ENCODE measurements at regions not wholly inside any gene's neighbourhood (a gene's known extent, or its start where the extent isn't known, plus 50 kb on each side); places are given as distances from the start of the nearest gene placed in this dataset.
A peak's percentile ranks its signal among the peaks of the same experiment; 100 is the strongest.
"Not testable (repeated sequence)": the region's sequence is repeated elsewhere in the genome, so short reads cannot be mapped to it uniquely, and the experiment has no call there.

GRCh38 chr6:109875973-109876372 is 102.1 kb upstream of the GPR6 start:
- no peak overlapping the region for H3K9ac ChIP-seq (ENCODE audit: control insufficient read depth, extremely low read depth, insufficient read depth, low read length)
- no peak overlapping the region for H3K27ac ChIP-seq (ENCODE audit: control insufficient read depth, insufficient read depth, low read length)
- no peak for FAIRE-seq
- H3K4me1 ChIP-seq (ENCODE audit: control insufficient read depth, extremely low read depth, insufficient read depth, low read length): peaks cover 12% of the 10 kb centered on the region
- no peaks in the 10 kb centered on the region for H3K27me3 ChIP-seq (ENCODE audit: control insufficient read depth, extremely low read depth, insufficient read depth, low read length)
- H2AFZ ChIP-seq (ENCODE audit: control insufficient read depth, low read length): no peak overlapping the region
- no peaks in the 10 kb centered on the region for H3K36me3 ChIP-seq (ENCODE audit: control insufficient read depth in 2 of 2, extremely low read depth in 1 of 2, insufficient read depth in 2 of 2, low read length in 2 of 2)
- no peak for DNase-seq (ENCODE audit: low read depth, low spot score)
- H3K9me3 ChIP-seq (ENCODE audit: control insufficient read depth, low read depth, low read length): no peaks in the 10 kb centered on the region
- no peaks in the 10 kb centered on the region for H3K79me2 ChIP-seq (ENCODE audit: control insufficient read depth, insufficient read depth, low read length)
- H3K9me1 ChIP-seq (ENCODE audit: control insufficient read depth, extremely low read depth, insufficient read depth, low read length): no peaks in the 10 kb centered on the region
- no peak overlapping the region for H3K4me3 ChIP-seq (ENCODE audit: control insufficient read depth in 2 of 3, extremely low read depth in 1 of 3, insufficient read depth in 2 of 3, low read depth in 1 of 3, low read length in 3 of 3)
- TF ChIP-seq CTCF (optimal IDR thresholded peaks at IDR 0.05 in 1 of 3, IDR thresholded peaks at IDR 0.05 in 1 of 3, conservative IDR thresholded peaks at IDR 0.05 in 1 of 3; ENCODE audit: extremely low read depth in 1 of 3, insufficient read depth in 2 of 3, low read length in 3 of 3): no peak
- no peak for TF ChIP-seq EZH2 (IDR thresholded peaks at IDR 0.05; ENCODE audit: low read length)
- H4K20me1 ChIP-seq (ENCODE audit: control insufficient read depth, extremely low read depth, insufficient read depth, low read length): no peaks in the 10 kb centered on the region
- dilution Hi-C loops (cut with MboI; ENCODE audit: extremely low pct_ligation_motif_present, low sequenced_read_pairs): no loop called here
- H3K4me2 ChIP-seq (ENCODE audit: control insufficient read depth, extremely low read depth, insufficient read depth, low read depth, low read length): no peak overlapping the region

GRCh38 chr6:109877028-109878004 is 100.8 kb upstream of the GPR6 start:
- TF ChIP-seq CTCF (optimal IDR thresholded peaks at IDR 0.05 in 1 of 3, IDR thresholded peaks at IDR 0.05 in 1 of 3, conservative IDR thresholded peaks at IDR 0.05 in 1 of 3; ENCODE audit: extremely low read depth in 1 of 3, insufficient read depth in 2 of 3, low read length in 3 of 3) (no peak), EZH2 (IDR thresholded peaks at IDR 0.05; ENCODE audit: low read length) (no peak)
- Histone ChIP-seq H3K4me3 (ENCODE audit: control insufficient read depth in 2 of 3, extremely low read depth in 1 of 3, insufficient read depth in 2 of 3, low read depth in 1 of 3, low read length in 3 of 3) (no peak overlapping the region), H3K36me3 (ENCODE audit: control insufficient read depth in 2 of 2, extremely low read depth in 1 of 2, insufficient read depth in 2 of 2, low read length in 2 of 2) (no peaks in the 10 kb centered on the region), H3K9ac (ENCODE audit: control insufficient read depth, extremely low read depth, insufficient read depth, low read length) (no peak overlapping the region), H3K4me1 (ENCODE audit: control insufficient read depth, extremely low read depth, insufficient read depth, low read length) (peaks cover 12% of the 10 kb centered on the region), H3K9me3 (ENCODE audit: control insufficient read depth, low read depth, low read length) (peaks cover 2% of the 10 kb centered on the region), H2AFZ (ENCODE audit: control insufficient read depth, low read length) (peak overlapping the region; percentile 29), H3K9me1 (ENCODE audit: control insufficient read depth, extremely low read depth, insufficient read depth, low read length) (no peaks in the 10 kb centered on the region), H4K20me1 (ENCODE audit: control insufficient read depth, extremely low read depth, insufficient read depth, low read length) (no peaks in the 10 kb centered on the region), H3K79me2 (ENCODE audit: control insufficient read depth, insufficient read depth, low read length) (no peaks in the 10 kb centered on the region), H3K27ac (ENCODE audit: control insufficient read depth, insufficient read depth, low read length) (no peak overlapping the region), H3K27me3 (ENCODE audit: control insufficient read depth, extremely low read depth, insufficient read depth, low read length) (no peaks in the 10 kb centered on the region), H3K4me2 (ENCODE audit: control insufficient read depth, extremely low read depth, insufficient read depth, low read depth, low read length) (no peak overlapping the region)
- FAIRE-seq: no peak
- dilution Hi-C loops (cut with MboI; ENCODE audit: extremely low pct_ligation_motif_present, low sequenced_read_pairs): no loop called here
- DNase-seq (ENCODE audit: low read depth, low spot score): no peak

GRCh38 chr6:109878005-109878690 is 100.0 kb upstream of the GPR6 start:
- DNase-seq (ENCODE audit: low read depth, low spot score); H3K9me1 ChIP-seq (ENCODE audit: control insufficient read depth, extremely low read depth, insufficient read depth, low read length); H3K9me3 ChIP-seq (ENCODE audit: control insufficient read depth, low read depth, low read length); H3K36me3 ChIP-seq (ENCODE audit: control insufficient read depth in 2 of 2, extremely low read depth in 1 of 2, insufficient read depth in 2 of 2, low read length in 2 of 2); dilution Hi-C loops (cut with MboI; ENCODE audit: extremely low pct_ligation_motif_present, low sequenced_read_pairs); H3K27ac ChIP-seq (ENCODE audit: control insufficient read depth, insufficient read depth, low read length); H2AFZ ChIP-seq (ENCODE audit: control insufficient read depth, low read length); H3K9ac ChIP-seq (ENCODE audit: control insufficient read depth, extremely low read depth, insufficient read depth, low read length); H4K20me1 ChIP-seq (ENCODE audit: control insufficient read depth, extremely low read depth, insufficient read depth, low read length); H3K27me3 ChIP-seq (ENCODE audit: control insufficient read depth, extremely low read depth, insufficient read depth, low read length); FAIRE-seq; H3K79me2 ChIP-seq (ENCODE audit: control insufficient read depth, insufficient read depth, low read length): not testable (repeated sequence)
- Histone ChIP-seq H3K4me1 (ENCODE audit: control insufficient read depth, extremely low read depth, insufficient read depth, low read length) (peaks cover 12% of the 10 kb centered on the region), H3K4me2 (ENCODE audit: control insufficient read depth, extremely low read depth, insufficient read depth, low read depth, low read length) (peak overlapping the region; percentile 71), H3K4me3 (ENCODE audit: control insufficient read depth in 2 of 3, extremely low read depth in 1 of 3, insufficient read depth in 2 of 3, low read depth in 1 of 3, low read length in 3 of 3) (peak overlapping the region in 1 of 3 experiments; percentile 31)

All from keratinocyte (primary cell).